Cardiac fibroblast (primary cell): ENCODE measurements at regions not wholly inside any gene's neighbourhood (a gene's known extent, or its start where the extent isn't known, plus 50 kb on each side); places are given as distances from the start of the nearest gene placed in this dataset.

Experiments used
- DNase-seq, 2 donors: peaks; one replicate each; pipeline versions ENCODE4 v3.0.0 to v3.0.0-alpha.2; 2010; ENCODE audit warnings: low read depth in 2 of 2
- H3K4me3 ChIP-seq, 2 donors: replicated peaks in 1 of 2; 1 replicate in 1 of 2; 2 replicates in 1 of 2; pipeline ENCODE4 v1.5.1; 2011; ENCODE audit warnings: low read depth in 2 of 2, low read length in 2 of 2, mild to moderate bottlenecking in 2 of 2, moderate library complexity in 1 of 2
- CTCF ChIP-seq: IDR thresholded peaks from one replicate; pipeline ENCODE4 v1.5.1; 2011; ENCODE audit warnings: low read depth, mild to moderate bottlenecking, low read length, inconsistent platforms

GRCh38 chr2:185240796-185241195 is 497.8 kb upstream of the FSIP2 start:
- H3K4me3 ChIP-seq, result no peak overlapping the region
- DNase-seq, result no peak
- no peak for TF ChIP-seq CTCF

- no peak for TF ChIP-seq CTCF
- H3K4me3 ChIP-seq, result no peak overlapping the region
These were observed 497.0 kb upstream of the FSIP2 start for GRCh38 chr2:185241556-185241955.

GRCh38 chr2:185242462-185242861 is 496.1 kb upstream of the FSIP2 start:
- DNase-seq, result no peak
- H3K4me3 ChIP-seq, result no peak overlapping the region
- TF ChIP-seq CTCF, result no peak

More at GRCh38 chr2:185241556-185241955, 497.0 kb upstream of the FSIP2 start:
- no peak for DNase-seq

GRCh38 chr2:185245216-185245615 is 493.4 kb upstream of the FSIP2 start:
- H3K4me3 ChIP-seq, result no peak overlapping the region
- TF ChIP-seq CTCF, result no peak
- no peak for DNase-seq

- no peak for TF ChIP-seq CTCF
- H3K4me3 ChIP-seq, result no peak overlapping the region
- peak in 1 of 2 donors; percentile 1 for DNase-seq
These were observed 492.8 kb upstream of the FSIP2 start for GRCh38 chr2:185245806-185246205.

- DNase-seq, result no peak
- no peak overlapping the region for H3K4me3 ChIP-seq
- TF ChIP-seq CTCF, result no peak
These were observed 491.9 kb upstream of the FSIP2 start for GRCh38 chr2:185246717-185247116.

- DNase-seq, result no peak
- no peak for TF ChIP-seq CTCF
These were observed 483.0 kb upstream of the FSIP2 start for GRCh38 chr2:185255566-185255965.

More at GRCh38 chr2:185255566-185255965, 483.0 kb upstream of the FSIP2 start:
- no peak overlapping the region for H3K4me3 ChIP-seq
